NCI-H1092 (cell line): ENCODE measurements at regions not wholly inside any gene's neighbourhood (a gene's known extent, or its start where the extent isn't known, plus 50 kb on each side); places are given as distances from the start of the nearest gene placed in this dataset.
"Not testable (repeated sequence)": the region's sequence is repeated elsewhere in the genome, so short reads cannot be mapped to it uniquely, and the experiment has no call there.

Experiments
- DNase-seq: peaks from one replicate; lab custom pipeline; 2025; lab: John Stamatoyannopoulos, UW

GRCh38 chr11:45407226-45407625 is 121.1 kb upstream of the SYT13 start:
- no peak for DNase-seq

GRCh38 chr11:45405916-45406670 is 120.0 kb upstream of the SYT13 start:
- no peak for DNase-seq

GRCh38 chr11:45403521-45403920 is 117.4 kb upstream of the SYT13 start:
- DNase-seq, result not testable (repeated sequence)

- no peak for DNase-seq
These were observed 116.0 kb upstream of the SYT13 start for GRCh38 chr11:45402049-45402630.

- DNase-seq, result no peak
These were observed 114.5 kb upstream of the SYT13 start for GRCh38 chr11:45400591-45400990.

- DNase-seq, result no peak
These were observed 113.0 kb upstream of the SYT13 start for GRCh38 chr11:45399166-45399565.

- no peak for DNase-seq
These were observed 112.2 kb upstream of the SYT13 start for GRCh38 chr11:45398325-45398724.

GRCh38 chr11:45396394-45396793 is 110.3 kb upstream of the SYT13 start:
- DNase-seq, result no peak

- DNase-seq, result no peak
These were observed 109.8 kb upstream of the SYT13 start for GRCh38 chr11:45395947-45396346.

- DNase-seq, result no peak
These were observed 109.3 kb upstream of the SYT13 start for GRCh38 chr11:45395421-45395820.

GRCh38 chr11:45394294-45395085 is 108.3 kb upstream of the SYT13 start:
- no peak for DNase-seq

- no peak for DNase-seq
These were observed 107.7 kb upstream of the SYT13 start for GRCh38 chr11:45393826-45394225.

- DNase-seq, result no peak
These were observed 107.2 kb upstream of the SYT13 start for GRCh38 chr11:45393334-45393733.

- DNase-seq, result no peak
These were observed 106.5 kb upstream of the SYT13 start for GRCh38 chr11:45392591-45393091.

GRCh38 chr11:45392154-45392553 is 106.0 kb upstream of the SYT13 start:
- DNase-seq, result no peak

- DNase-seq, result no peak
These were observed 105.2 kb upstream of the SYT13 start for GRCh38 chr11:45391168-45391850.

- DNase-seq, result peak; percentile 80
These were observed 104.3 kb upstream of the SYT13 start for GRCh38 chr11:45390407-45390806.

- no peak for DNase-seq
These were observed 102.3 kb upstream of the SYT13 start for GRCh38 chr11:45388472-45388871.

GRCh38 chr11:45387885-45388284 is 101.7 kb upstream of the SYT13 start:
- DNase-seq, result not testable (repeated sequence)

- no peak for DNase-seq
These were observed 100.8 kb upstream of the SYT13 start for GRCh38 chr11:45386972-45387371.

GRCh38 chr11:45385844-45386243 is 99.7 kb upstream of the SYT13 start:
- no peak for DNase-seq

- DNase-seq, result no peak
These were observed 99.3 kb upstream of the SYT13 start for GRCh38 chr11:45385423-45385822.
